HL-60 (cell line): ENCODE measurements at regions not wholly inside any gene's neighbourhood (a gene's known extent, or its start where the extent isn't known, plus 50 kb on each side); places are given as distances from the start of the nearest gene placed in this dataset.

Experiments used
- DNase-seq, 2 experiments: peaks; one replicate each; pipeline ENCODE4 v3.0.0-alpha.2; 2010 to 2020; ENCODE audit warnings: low read depth in 1 of 2, low spot score in 1 of 2
- H3K27ac ChIP-seq: fragments of 250-450 bp; sonication (Bioruptor Pico); replicated peaks from 2 replicates; pipeline ENCODE4 v1.5.1; 2020; ENCODE audit warnings: mild to moderate bottlenecking, moderate library complexity
- H3K27me3 ChIP-seq: fragments of 250-450 bp; sonication (Bioruptor Pico); 2 replicates; pipeline ENCODE4 v1.5.1; 2021; ENCODE audit warnings: mild to moderate bottlenecking, moderate library complexity; ENCODE audit not compliant: insufficient read depth, poor library complexity, severe bottlenecking
- H3K4me3 ChIP-seq: replicated peaks from 2 replicates; pipeline ENCODE4 v1.5.1; 2011; ENCODE audit warnings: mild to moderate bottlenecking, control low read depth, low read length; ENCODE audit not compliant: insufficient read depth
- CTCF ChIP-seq: IDR thresholded peaks from one replicate; pipeline ENCODE4 v1.5.1; 2011; ENCODE audit warnings: low read length, control low read depth, inconsistent platforms; ENCODE audit not compliant: insufficient read depth
- GABPA ChIP-seq: IDR thresholded peaks from 2 replicates; pipeline ENCODE4 v1.6.1; 2012; ENCODE audit warnings: low read depth
- POLR2AphosphoS5 ChIP-seq: IDR thresholded peaks from 2 replicates; pipeline ENCODE4 v1.6.1; 2012; ENCODE audit warnings: low read depth
- REST ChIP-seq: IDR thresholded peaks from 2 replicates; pipeline ENCODE4 v1.6.1; 2012; ENCODE audit warnings: low read depth; ENCODE audit not compliant: insufficient replicate concordance
- SPI1 ChIP-seq: IDR thresholded peaks from 2 replicates; pipeline ENCODE4 v1.6.1; 2012; ENCODE audit warnings: low read depth, mild to moderate bottlenecking, borderline replicate concordance

- H3K27me3 ChIP-seq, result no peaks in the 10 kb centered on the region
- TF ChIP-seq SPI1 (no peak), REST (no peak), POLR2AphosphoS5 (no peak), CTCF (no peak), GABPA (no peak)
- no peak overlapping the region for H3K4me3 ChIP-seq
- DNase-seq, result no peak
- no peak overlapping the region for H3K27ac ChIP-seq
Observed at GRCh38 chr12:4039931-4040330, 166.7 kb upstream of the PARP11 start.

- no peak for DNase-seq
- Histone ChIP-seq H3K27ac (no peak overlapping the region), H3K27me3 (no peaks in the 10 kb centered on the region), H3K4me3 (no peak overlapping the region)
- TF ChIP-seq POLR2AphosphoS5, result no peak
- peak; percentile 47 for TF ChIP-seq CTCF
Observed at GRCh38 chr12:4037747-4038312, 164.6 kb upstream of the PARP11 start.

- Histone ChIP-seq H3K27me3 (no peaks in the 10 kb centered on the region), H3K27ac (no peak overlapping the region), H3K4me3 (no peak overlapping the region)
- no peak for DNase-seq
- no peak for TF ChIP-seq SPI1
- no peak for TF ChIP-seq REST
- TF ChIP-seq CTCF, result no peak
- no peak for TF ChIP-seq POLR2AphosphoS5
- TF ChIP-seq GABPA, result no peak
Observed at GRCh38 chr12:4036671-4037271, 163.6 kb upstream of the PARP11 start.

GRCh38 chr12:4034921-4035320 lies 161.7 kb upstream of the PARP11 start:
- H3K27ac ChIP-seq, result no peak overlapping the region
- TF ChIP-seq GABPA (no peak), CTCF (no peak), POLR2AphosphoS5 (no peak), REST (no peak), SPI1 (no peak)
- DNase-seq, result no peak

More at GRCh38 chr12:4034921-4035320, 161.7 kb upstream of the PARP11 start:
- no peak overlapping the region for H3K4me3 ChIP-seq
- peaks cover 8% of the 10 kb centered on the region for H3K27me3 ChIP-seq
